ENCODE measurements at regions not wholly inside any gene's neighbourhood (a gene's known extent, or its start where the extent isn't known, plus 50 kb on each side); places are given as distances from the start of the nearest gene placed in this dataset.
"Not testable (repeated sequence)": the region's sequence is repeated elsewhere in the genome, so short reads cannot be mapped to it uniquely, and the experiment has no call there.

GRCh38 chr21:9572782-9573181, 948.6 kb upstream of the TPTE start:
- DNase-seq (ENCODE audit: extremely low spot score); CTCF ChIA-PET; POLR2A ChIA-PET: not testable (repeated sequence)

DNA sequence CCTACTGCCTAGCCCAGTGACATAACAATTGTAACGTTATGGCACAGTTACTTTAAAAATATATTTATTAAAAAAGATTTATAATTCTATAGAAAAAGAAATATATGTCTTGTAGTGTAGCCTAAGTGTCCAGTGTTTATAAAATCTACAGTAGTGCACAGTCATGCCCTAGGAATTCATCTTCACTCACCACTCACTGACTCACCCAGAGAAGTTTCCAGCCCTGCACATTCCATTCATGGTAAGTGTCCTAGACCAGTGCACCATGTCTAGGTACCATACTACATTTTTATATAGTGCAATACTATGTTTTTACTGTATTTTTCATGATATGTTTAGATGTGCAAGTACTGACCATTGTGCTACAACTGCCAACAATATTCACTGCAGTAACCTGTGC, 947.9 kb upstream of the TPTE start:
- CTCF ChIA-PET; DNase-seq (ENCODE audit: extremely low spot score); POLR2A ChIA-PET: not testable (repeated sequence)

GRCh38 chr21:9579275-9579674, 942.1 kb upstream of the TPTE start:
- DNase-seq (ENCODE audit: extremely low spot score); POLR2A ChIA-PET; CTCF ChIA-PET: not testable (repeated sequence)

DNA sequence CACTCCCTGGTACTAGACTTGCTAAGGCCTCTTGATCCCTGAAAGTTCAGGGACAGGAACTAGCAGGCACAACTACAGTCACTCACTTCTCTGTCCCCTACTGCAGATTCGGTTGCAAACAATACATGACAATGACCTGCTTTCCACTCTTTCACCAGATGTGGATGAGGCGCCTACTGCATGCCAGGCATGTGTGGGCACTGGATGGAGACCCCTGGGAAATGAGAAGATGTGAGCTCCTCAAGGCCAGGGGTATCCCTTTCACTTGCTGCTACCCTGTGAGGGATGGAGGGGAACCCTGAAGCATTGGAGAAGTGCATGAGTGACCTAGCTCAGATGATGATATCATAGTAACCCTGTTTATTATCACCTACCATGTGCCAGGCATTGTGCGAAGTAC, 933.4 kb upstream of the TPTE start:
- DNase-seq (ENCODE audit: extremely low spot score); CTCF ChIA-PET; POLR2A ChIA-PET: not testable (repeated sequence)

DNA sequence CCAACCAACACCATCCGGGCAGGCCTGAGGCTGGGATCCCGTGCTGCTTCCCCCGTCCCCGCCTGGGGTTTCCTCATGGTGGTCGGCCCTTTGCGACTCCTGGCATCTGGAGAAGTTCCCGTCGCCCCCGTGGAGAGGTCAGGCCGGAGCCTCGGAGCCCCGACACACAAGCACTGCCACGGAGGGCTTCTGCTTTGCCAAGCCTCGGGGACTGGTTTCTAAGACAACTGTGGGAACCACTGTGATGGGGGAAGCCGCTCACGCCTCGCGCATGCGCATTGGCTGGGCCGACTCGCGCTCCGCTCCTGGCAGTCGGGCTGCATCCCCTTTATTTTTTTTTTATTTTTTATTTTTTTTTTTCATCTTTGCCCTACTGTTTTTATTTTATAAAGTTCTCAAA, 928.8 kb upstream of the TPTE start:
- DNase-seq (ENCODE audit: extremely low spot score); CTCF ChIA-PET; POLR2A ChIA-PET: not testable (repeated sequence)

DNA sequence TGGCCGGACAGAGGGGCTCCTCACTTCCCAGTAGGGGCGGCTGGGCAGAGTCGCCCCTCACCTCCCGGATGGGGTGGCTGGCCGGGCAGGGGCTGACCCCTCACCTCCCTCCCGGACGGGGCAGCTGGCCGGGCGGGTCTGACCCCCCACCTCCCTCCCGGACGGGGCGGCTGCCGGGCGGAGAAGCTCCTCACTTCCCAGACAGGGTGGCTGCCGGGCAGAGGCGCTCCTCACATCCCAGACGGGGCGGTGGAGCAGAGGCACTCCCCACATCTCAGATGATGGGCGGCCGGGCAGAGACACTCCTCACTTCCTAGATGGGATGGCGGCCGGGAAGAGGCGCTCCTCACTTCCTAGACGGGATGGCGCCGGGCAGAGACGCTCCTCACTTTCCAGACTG, 927.7 kb upstream of the TPTE start:
- DNase-seq (ENCODE audit: extremely low spot score); POLR2A ChIA-PET; CTCF ChIA-PET: not testable (repeated sequence)

GRCh38 chr21:9614011-9614410, 907.4 kb upstream of the TPTE start:
- DNase-seq (ENCODE audit: extremely low spot score); POLR2A ChIA-PET; CTCF ChIA-PET: not testable (repeated sequence)

DNA sequence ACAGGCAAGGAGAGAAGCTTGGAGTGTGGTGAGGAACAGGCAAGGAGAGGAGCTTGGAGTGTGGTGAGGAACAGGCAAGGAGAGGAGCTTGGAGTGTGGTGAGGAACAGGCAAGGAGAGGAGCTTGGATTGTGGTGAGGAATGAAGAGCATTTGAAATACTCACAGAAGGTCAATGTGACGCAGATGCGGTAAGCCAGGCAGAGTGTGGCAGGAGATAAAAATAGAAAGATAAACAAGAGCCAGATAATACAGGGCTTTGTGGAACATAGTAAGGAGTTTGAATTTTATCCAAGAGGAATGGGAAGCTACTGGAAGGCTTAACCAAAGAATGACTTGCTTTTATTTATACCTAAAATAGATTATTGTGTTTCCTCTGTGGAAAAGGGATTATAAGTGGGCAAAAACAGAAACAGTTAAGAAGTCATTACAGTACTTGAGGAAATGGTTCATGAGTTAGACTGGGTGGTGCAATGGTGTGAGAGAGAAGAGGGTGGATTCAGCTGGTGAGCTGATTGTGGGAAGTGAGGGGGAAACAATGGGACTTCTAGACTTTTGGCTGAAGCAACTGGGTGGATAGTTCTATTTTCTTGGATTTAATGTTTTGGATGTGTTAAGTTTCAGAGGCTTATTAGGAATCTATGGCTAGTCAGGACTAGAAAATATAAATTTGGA, 900.1 kb upstream of the TPTE start:
- DNase-seq (ENCODE audit: extremely low spot score); CTCF ChIA-PET; POLR2A ChIA-PET: not testable (repeated sequence)

- CTCF ChIA-PET; POLR2A ChIA-PET; DNase-seq (ENCODE audit: extremely low spot score): not testable (repeated sequence)
Observed at GRCh38 chr21:9628051-9628450, 893.3 kb upstream of the TPTE start.

DNA sequence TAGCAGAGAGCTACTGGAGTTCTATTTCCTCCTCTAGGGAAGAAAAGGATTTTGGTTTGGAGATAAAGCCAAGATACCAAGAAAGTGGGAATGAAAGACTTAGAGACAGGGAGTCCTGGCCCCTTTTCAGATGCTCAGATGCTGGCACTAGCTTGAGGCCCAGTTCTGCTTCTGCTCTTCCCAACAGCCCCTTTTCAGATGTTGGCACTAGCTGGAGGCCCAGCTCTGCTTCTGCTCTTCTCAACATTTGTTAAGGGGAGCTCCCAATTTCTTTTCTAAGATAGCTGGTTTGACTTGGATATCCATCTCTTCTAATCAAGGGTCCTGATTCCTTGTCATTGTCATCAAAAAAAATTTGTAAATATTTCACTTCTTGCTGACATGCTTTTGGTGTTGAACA, 874.0 kb upstream of the TPTE start:
- DNase-seq (ENCODE audit: extremely low spot score); CTCF ChIA-PET; POLR2A ChIA-PET: not testable (repeated sequence)

- POLR2A ChIA-PET; CTCF ChIA-PET; DNase-seq (ENCODE audit: extremely low spot score): not testable (repeated sequence)
Observed at GRCh38 chr21:9648331-9648730, 873.1 kb upstream of the TPTE start.

DNA sequence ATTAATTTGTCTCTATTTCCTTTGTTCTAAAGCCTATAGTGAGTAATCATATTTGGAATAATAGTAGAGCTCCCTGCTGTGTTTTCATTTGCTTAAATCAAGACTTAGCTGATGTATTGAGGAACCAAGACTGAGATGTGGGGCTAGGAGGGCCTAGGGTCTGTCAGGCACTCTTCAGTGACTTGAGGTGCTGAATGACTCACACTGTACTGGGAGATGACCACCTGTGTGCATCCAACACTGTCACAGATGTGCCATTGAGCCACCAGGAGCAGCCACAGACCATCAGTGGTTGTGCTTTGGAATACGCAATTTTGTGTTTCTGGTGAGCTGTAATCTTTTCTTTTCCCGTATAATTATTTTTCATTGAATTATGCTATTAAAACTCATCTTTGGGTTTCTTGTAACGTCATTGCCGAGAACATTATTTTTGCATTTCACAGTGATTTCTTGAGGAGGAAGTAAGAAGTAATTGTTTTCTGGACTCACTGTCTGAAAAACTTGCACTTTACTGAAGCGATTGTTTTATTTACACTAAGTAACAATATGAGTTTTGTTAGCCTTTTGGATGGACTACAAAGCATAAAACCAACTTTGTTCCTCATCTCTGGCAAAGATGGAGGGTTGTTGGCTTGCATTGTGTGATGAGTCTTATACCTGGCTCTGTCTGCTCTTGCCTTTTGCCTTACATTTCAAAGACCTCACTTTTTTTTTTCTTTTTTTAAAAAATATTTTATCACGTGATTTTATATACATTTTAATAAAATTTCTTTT, 872.2 kb upstream of the TPTE start:
- DNase-seq (ENCODE audit: extremely low spot score); POLR2A ChIA-PET; CTCF ChIA-PET: not testable (repeated sequence)

- CTCF ChIA-PET; DNase-seq (ENCODE audit: extremely low spot score); POLR2A ChIA-PET: not testable (repeated sequence)
Observed at GRCh38 chr21:9652819-9653218, 868.6 kb upstream of the TPTE start.

DNA sequence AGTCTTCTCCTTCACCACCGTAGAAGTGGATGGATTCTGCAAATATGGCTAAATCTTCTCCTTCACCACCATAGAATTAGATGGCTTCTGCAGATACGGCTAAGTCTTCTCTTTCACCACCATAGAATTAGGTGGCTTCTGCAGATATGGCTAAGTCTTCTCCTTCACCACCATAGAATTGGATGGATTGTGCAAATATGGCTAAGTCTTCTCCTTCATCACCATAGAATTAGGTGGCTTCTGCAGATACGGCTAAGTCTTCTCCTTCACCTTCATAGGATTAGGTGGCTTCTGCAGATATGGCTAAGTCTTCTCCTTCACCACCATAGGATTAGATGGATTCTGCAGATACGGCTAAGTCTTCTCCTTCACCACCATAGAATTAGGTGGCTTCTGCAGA, 866.2 kb upstream of the TPTE start:
- DNase-seq (ENCODE audit: extremely low spot score); CTCF ChIA-PET; POLR2A ChIA-PET: not testable (repeated sequence)

DNA sequence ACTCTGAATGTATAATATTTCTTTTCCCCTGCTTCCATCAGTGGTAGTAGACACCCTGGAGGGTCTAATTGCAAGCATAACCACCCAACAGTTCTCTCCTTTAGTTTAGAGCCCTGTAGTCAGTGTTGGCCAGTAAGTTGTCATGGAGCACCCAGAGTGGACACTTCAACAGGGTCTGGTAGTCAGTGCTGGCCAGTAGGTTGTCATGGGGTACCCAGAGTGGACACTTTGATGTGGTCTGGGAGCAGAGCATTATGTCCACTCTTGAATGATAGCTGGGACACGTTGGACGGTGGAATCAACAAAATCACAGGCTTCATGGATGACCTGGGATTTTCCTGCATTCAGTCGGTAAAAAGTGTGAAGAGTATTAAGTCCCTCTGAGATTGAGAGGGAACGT, 864.9 kb upstream of the TPTE start:
- CTCF ChIA-PET; POLR2A ChIA-PET; DNase-seq (ENCODE audit: extremely low spot score): not testable (repeated sequence)

- POLR2A ChIA-PET; DNase-seq (ENCODE audit: extremely low spot score); CTCF ChIA-PET: not testable (repeated sequence)
Observed at GRCh38 chr21:9657779-9658178, 863.6 kb upstream of the TPTE start.

DNA sequence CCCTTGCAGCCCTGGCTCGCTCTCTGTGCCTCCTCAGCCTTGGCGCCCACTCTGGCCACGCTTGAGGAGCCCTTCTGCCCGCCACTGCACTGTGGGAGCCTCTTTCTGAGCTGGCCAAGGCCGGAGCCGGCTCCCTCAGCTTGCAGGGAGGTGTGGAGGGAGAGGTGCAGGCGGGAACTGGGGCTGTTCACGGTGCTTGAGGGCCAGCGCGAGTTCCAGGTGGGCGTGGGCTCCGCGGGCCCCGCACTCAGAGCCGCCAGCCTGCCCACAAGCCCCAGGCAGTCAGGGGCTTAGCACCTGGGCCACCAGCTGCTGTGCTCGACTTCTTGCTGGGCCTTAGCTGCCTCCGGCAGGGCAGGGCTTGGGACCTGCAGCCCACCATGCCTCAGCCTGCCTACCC, 861.5 kb upstream of the TPTE start:
- CTCF ChIA-PET; DNase-seq (ENCODE audit: extremely low spot score): not testable (repeated sequence)

DNA sequence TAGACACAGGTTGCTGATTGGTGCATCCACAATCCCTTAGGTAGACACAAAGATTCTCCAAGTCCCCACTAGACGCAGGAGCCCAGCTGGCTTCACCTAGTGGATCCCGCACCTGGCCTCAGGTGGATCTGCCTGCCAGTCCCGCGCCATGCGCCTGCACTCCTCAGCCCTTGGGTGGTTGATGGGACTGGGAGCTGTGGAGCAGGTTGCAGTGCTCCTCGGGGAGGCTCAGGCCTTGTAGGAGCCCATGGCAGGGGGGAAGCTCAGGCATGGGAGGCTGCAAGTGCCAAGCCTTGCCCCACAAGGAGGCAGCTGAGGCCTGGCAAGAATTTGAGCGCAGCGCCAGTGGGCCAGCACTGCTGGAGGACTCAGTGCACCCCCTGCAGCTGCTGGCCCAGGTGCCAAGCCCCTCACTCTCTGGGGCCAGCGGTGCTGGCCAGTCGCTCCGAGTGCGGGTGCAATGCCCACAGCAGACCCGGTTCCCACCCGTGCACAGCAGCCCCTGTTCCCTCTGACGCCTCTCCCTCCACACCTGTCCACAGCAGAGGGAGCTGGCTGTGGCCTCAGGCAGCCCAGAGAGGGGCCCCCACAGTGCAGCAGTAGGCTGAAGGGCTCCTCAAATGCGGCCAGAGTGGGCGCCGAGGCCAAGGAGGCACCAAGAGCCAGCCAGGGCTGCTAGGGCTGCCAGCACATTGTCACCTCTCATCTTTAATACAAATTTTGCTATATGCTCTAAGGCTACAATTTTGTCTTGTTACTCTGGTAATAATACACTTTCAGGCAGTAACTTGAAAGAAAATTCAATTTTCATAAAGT, 857.3 kb upstream of the TPTE start:
- POLR2A ChIA-PET; CTCF ChIA-PET; DNase-seq (ENCODE audit: extremely low spot score): not testable (repeated sequence)

More for the DNA sequence above, 861.5 kb upstream of the TPTE start:
- POLR2A ChIA-PET: not testable (repeated sequence)

GRCh38 chr21:9675811-9676210, 845.6 kb upstream of the TPTE start:
- DNase-seq (ENCODE audit: extremely low spot score); CTCF ChIA-PET; POLR2A ChIA-PET: not testable (repeated sequence)

Measured in GM10248 (cell line).